HEK293T (cell line): ENCODE measurements at regions not wholly inside any gene's neighbourhood (a gene's known extent, or its start where the extent isn't known, plus 50 kb on each side); places are given as distances from the start of the nearest gene placed in this dataset.

ENCODE experiments used
- ELF4 ChIP-seq: fragments of 450-650 bp; IDR thresholded peaks from 2 replicates; pipeline ENCODE4 v1.6.1; 2017; ENCODE audit warnings: antibody characterized with exemption
- FOXK2 ChIP-seq: fragments of 450-650 bp; IDR thresholded peaks from 2 replicates; pipeline ENCODE4 v1.6.1; 2016; ENCODE audit warnings: mild to moderate bottlenecking
- FOXM1 ChIP-seq: fragments of 450-650 bp; IDR thresholded peaks from 2 replicates; pipeline ENCODE4 v1.6.1; 2017; ENCODE audit warnings: mild to moderate bottlenecking, borderline replicate concordance
- LEF1 ChIP-seq: fragments of 450-650 bp; IDR thresholded peaks from 2 replicates; pipeline ENCODE4 v1.6.1; 2017; ENCODE audit warnings: mild to moderate bottlenecking, borderline replicate concordance
- NFRKB ChIP-seq: fragments of 450-650 bp; IDR thresholded peaks from 2 replicates; pipeline ENCODE4 v1.6.1; 2016; ENCODE audit warnings: mild to moderate bottlenecking, moderate library complexity
- SP1 ChIP-seq: fragments of 450-650 bp; IDR thresholded peaks from 2 replicates; pipeline ENCODE4 v1.6.1; 2017

DNA sequence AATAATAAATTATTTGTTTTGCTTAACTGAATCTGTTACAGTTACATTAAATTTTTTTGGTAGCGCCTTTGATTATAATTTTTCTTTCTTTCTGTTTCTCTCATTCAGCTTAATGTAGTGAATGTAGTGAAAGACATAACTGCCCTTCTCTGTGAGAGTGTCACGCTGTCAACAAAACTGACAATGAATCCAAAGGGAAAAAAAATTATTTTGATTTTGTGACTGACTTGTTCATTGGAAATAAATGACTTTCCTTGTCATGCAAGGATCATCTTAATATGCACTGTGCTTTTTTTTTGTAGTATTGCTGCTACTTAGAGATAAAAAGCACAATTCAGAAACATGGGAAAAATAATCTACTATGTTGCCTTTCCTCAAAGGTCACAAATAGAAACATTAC, 1196.4 kb downstream of the PCDH17 start:
- no peak for TF ChIP-seq NFRKB
- no peak for TF ChIP-seq SP1
- TF ChIP-seq FOXK2 = no peak
- no peak for TF ChIP-seq ELF4
- no peak for TF ChIP-seq FOXM1
- no peak for TF ChIP-seq LEF1
